ENCODE measurements at regions not wholly inside any gene's neighbourhood (a gene's known extent, or its start where the extent isn't known, plus 50 kb on each side); places are given as distances from the start of the nearest gene placed in this dataset.
A peak's percentile ranks its signal among the peaks of the same experiment; 100 is the strongest.

DNA sequence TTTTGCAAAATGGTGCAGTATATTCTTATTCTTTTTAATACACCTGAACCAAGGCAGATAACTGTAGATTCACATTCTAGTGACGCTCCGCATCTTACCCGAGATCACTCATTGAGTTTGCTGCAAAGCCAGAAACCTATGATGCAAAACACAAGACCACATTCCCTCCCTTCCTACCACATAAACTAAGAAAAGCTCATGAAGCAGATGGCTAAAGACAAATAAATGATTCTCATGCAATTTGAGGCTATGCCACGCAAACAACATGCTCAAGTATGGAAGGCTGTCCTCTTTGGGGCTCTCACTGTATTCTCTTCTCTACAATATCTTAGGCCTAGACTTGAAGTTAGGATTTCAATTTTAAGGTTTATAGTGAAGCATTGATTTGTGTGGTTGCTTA, 95.0 kb upstream of the BMPER start:
- no peak overlapping the region for H3K4me3 ChIP-seq
- H3K4me1 ChIP-seq (ENCODE audit: insufficient read depth) = peaks cover 20% of the 10 kb centered on the region
- H3K27ac ChIP-seq = no peak overlapping the region
- 96 to 99% (median 98%) methylated on average over 4 of the region's 4 CpGs for WGBS, 3 donors
- H3K27me3 ChIP-seq = no peaks in the 10 kb centered on the region
- DNase-seq = no peak
- intact Hi-C loops (cut with DNase I) = no loop called here
- no peak for TF ChIP-seq CTCF (IDR thresholded peaks at IDR 0.05)
- TF ChIP-seq POLR2A (IDR thresholded peaks at IDR 0.05) = no peak
- no peak for TF ChIP-seq EP300 (IDR thresholded peaks at IDR 0.05)
- H3K9me3 ChIP-seq = no peaks in the 10 kb centered on the region
- H3K36me3 ChIP-seq = no peaks in the 10 kb centered on the region

DNA sequence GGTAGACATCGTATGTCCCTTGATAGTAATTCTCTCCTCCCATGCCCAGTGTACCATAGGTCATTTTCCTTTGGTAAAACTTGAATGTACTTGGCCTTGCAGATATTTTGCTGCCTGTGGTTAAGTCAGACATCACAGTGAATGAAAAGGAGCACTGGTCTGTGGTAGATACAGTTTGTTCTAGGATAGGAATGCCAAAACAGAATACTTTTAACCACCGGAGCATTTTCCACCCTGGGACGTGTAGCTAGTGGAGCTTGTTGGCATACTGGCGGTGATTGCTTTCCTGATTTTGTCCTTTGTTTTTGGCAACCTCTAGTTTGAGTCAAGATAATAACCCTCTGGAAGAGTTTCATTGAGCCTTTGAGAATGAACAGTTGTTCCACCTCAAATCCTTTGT, 92.0 kb upstream of the BMPER start:
- peaks cover 12% of the 10 kb centered on the region for H3K4me1 ChIP-seq (ENCODE audit: insufficient read depth)
- no peak overlapping the region for H3K4me3 ChIP-seq
- no peaks in the 10 kb centered on the region for H3K27me3 ChIP-seq
- no peak overlapping the region for H3K27ac ChIP-seq
- WGBS, 3 donors = 26 to 45% (median 33%) methylated on average over 4 of the region's 4 CpGs
- no peak for TF ChIP-seq POLR2A (IDR thresholded peaks at IDR 0.05)
- TF ChIP-seq EP300 (IDR thresholded peaks at IDR 0.05) = no peak
- no peak for TF ChIP-seq CTCF (IDR thresholded peaks at IDR 0.05)
- no peak for DNase-seq
- intact Hi-C loops (cut with DNase I) = no loop called here
- no peaks in the 10 kb centered on the region for H3K36me3 ChIP-seq
- no peaks in the 10 kb centered on the region for H3K9me3 ChIP-seq

- WGBS, 3 donors = 4 to 19% (median 6%) methylated on average over 6 of the region's 6 CpGs
- intact Hi-C loops (cut with DNase I) = no loop called here
- DNase-seq = no peak
- TF ChIP-seq EP300 (IDR thresholded peaks at IDR 0.05) (no peak), POLR2A (IDR thresholded peaks at IDR 0.05) (no peak), CTCF (IDR thresholded peaks at IDR 0.05) (no peak)
- peak overlapping the region; percentile 64 to 67 for H3K27ac ChIP-seq
- H3K4me3 ChIP-seq = peak overlapping the region; percentile 19
- H3K27me3 ChIP-seq = no peaks in the 10 kb centered on the region
- peaks cover 10% of the 10 kb centered on the region for H3K4me1 ChIP-seq (ENCODE audit: insufficient read depth)
- H3K36me3 ChIP-seq = no peaks in the 10 kb centered on the region
- H3K9me3 ChIP-seq = no peaks in the 10 kb centered on the region
These were observed 90.9 kb upstream of the BMPER start for GRCh38 chr7:33814400-33814799.

- peak overlapping the region in 1 of 2 donors; percentile 64 for H3K27ac ChIP-seq
- 9 to 32% (median 15%) methylated on average over 6 of the region's 6 CpGs for WGBS, 3 donors
- H3K4me1 ChIP-seq (ENCODE audit: insufficient read depth) = peaks cover 9% of the 10 kb centered on the region
- TF ChIP-seq CTCF (IDR thresholded peaks at IDR 0.05) = no peak
- TF ChIP-seq EP300 (IDR thresholded peaks at IDR 0.05) = no peak
- TF ChIP-seq POLR2A (IDR thresholded peaks at IDR 0.05) = no peak
- H3K4me3 ChIP-seq = no peak overlapping the region
- H3K27me3 ChIP-seq = no peaks in the 10 kb centered on the region
- intact Hi-C loops (cut with DNase I) = no loop called here
- no peaks in the 10 kb centered on the region for H3K36me3 ChIP-seq
- peak in 2 of 5 donors; percentile 25 to 40 for DNase-seq
- H3K9me3 ChIP-seq = no peaks in the 10 kb centered on the region
These were observed 90.4 kb upstream of the BMPER start for GRCh38 chr7:33814936-33815335.

DNA sequence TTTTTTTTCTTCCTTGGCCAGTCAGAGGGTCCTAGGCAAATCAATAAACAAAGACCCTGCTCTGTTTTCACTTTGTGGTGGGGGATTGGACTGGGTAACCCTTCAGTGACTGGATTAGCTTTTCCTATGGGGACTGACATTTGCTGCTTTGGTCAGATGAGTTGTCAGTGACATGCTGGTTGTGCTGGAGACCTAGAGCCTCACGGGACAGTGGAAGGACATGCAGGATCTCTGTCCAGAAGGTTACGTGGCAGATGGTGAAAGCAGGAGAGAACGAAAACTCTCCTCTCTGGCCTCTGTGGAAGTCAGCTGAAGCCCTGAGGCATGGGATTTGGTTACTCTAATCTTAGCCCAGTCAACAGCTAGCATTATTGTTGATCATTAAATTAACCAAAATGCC, 90.0 kb upstream of the BMPER start:
- no peaks in the 10 kb centered on the region for H3K36me3 ChIP-seq
- intact Hi-C loops (cut with DNase I) = no loop called here
- no peak overlapping the region for H3K4me3 ChIP-seq
- H3K4me1 ChIP-seq (ENCODE audit: insufficient read depth) = peaks cover 9% of the 10 kb centered on the region
- H3K27me3 ChIP-seq = no peaks in the 10 kb centered on the region
- DNase-seq = peak in 1 of 5 donors; percentile 15
- no peaks in the 10 kb centered on the region for H3K9me3 ChIP-seq
- 35 to 38% (median 36%) methylated on average over 3 of the region's 3 CpGs for WGBS, 3 donors
- TF ChIP-seq POLR2A (IDR thresholded peaks at IDR 0.05) (no peak), EP300 (IDR thresholded peaks at IDR 0.05) (no peak), CTCF (IDR thresholded peaks at IDR 0.05) (no peak)
- no peak overlapping the region for H3K27ac ChIP-seq
